HEK293 (cell line): ENCODE measurements at regions not wholly inside any gene's neighbourhood (a gene's known extent, or its start where the extent isn't known, plus 50 kb on each side); places are given as distances from the start of the nearest gene placed in this dataset.
A peak's percentile ranks its signal among the peaks of the same experiment; 100 is the strongest.

ENCODE experiments used
- CTCF ChIA-PET: fragments of 350-600 bp; formaldehyde crosslinking; extraction: SDS; loops from one replicate; lab custom pipeline; 2021; ENCODE audit warnings: antibody characterized with exemption; lab: Yijun Ruan, JAX
- POLR2A ChIA-PET: fragments of 300-600 bp; formaldehyde crosslinking; extraction: SDS; loops from one replicate; lab custom pipeline; 2020; ENCODE audit warnings: antibody characterized with exemption, inconsistent platforms; lab: Yijun Ruan, JAX
- H3K27ac ChIP-seq: fragments of 200-500 bp; sonication (Bioruptor generic); 2 replicates; pipeline ENCODE4 v1.5.1; 2014; ENCODE audit warnings: low read depth, low read length, control low read depth, inconsistent platforms; ENCODE audit errors: extremely low read depth
- H3K36me3 ChIP-seq, 2 experiments: fragments of 200-500 bp in 1 of 2; sonication (Bioruptor generic) in 1 of 2; 1 replicate in 1 of 2; 2 replicates in 1 of 2; pipeline ENCODE4 v1.5.1; 2014 to 2017; ENCODE audit warnings: inconsistent platforms in 2 of 2, low read length in 2 of 2; ENCODE audit not compliant: control insufficient read depth in 2 of 2, insufficient read depth in 1 of 2
- H3K4me1 ChIP-seq: fragments of 200-500 bp; sonication (Bioruptor generic); 2 replicates; pipeline ENCODE4 v1.5.1; 2014; ENCODE audit warnings: mild to moderate bottlenecking, low read length, inconsistent platforms; ENCODE audit not compliant: control insufficient read depth, insufficient read depth
- H3K4me3 ChIP-seq: 2 replicates; pipeline ENCODE4 v1.5.1; 2011; ENCODE audit warnings: low read depth, mild to moderate bottlenecking, control low read depth, low read length, moderate library complexity
- H3K9me3 ChIP-seq: fragments of 200-500 bp; sonication (Bioruptor generic); 2 replicates; pipeline ENCODE4 v1.5.1; 2014; ENCODE audit warnings: low read depth, low read length, inconsistent platforms; ENCODE audit not compliant: control insufficient read depth, insufficient read depth
- BCL11A ChIP-seq: fragments of 450-650 bp; formaldehyde crosslinking; IDR thresholded peaks from 2 replicates; pipeline ENCODE4 v1.5.1; 2016; ENCODE audit warnings: low read depth, missing biosample characterization, missing genetic modification characterization
- HIC1 ChIP-seq: fragments of 450-650 bp; formaldehyde crosslinking; IDR thresholded peaks from 2 replicates; pipeline ENCODE4 v1.5.1; 2016; ENCODE audit warnings: missing biosample characterization, missing genetic modification characterization
- MZF1 ChIP-seq: fragments of 450-650 bp; formaldehyde crosslinking; IDR thresholded peaks from 2 replicates; pipeline ENCODE4 v1.5.1; 2017; ENCODE audit warnings: missing biosample characterization, missing genetic modification characterization, borderline replicate concordance
- PRDM6 ChIP-seq: fragments of 450-650 bp; formaldehyde crosslinking; IDR thresholded peaks from 2 replicates; pipeline ENCODE4 v1.5.1; 2017; ENCODE audit warnings: missing biosample characterization, missing genetic modification characterization
- SETDB1 ChIP-seq: IDR thresholded peaks from one replicate; pipeline ENCODE4 v1.6.1; 2017; ENCODE audit warnings: mild to moderate bottlenecking, low read length, moderate library complexity, mixed read lengths; ENCODE audit not compliant: insufficient read length
- SP7 ChIP-seq: fragments of 450-650 bp; formaldehyde crosslinking; IDR thresholded peaks from 2 replicates; pipeline ENCODE4 v1.5.1; 2016; ENCODE audit warnings: missing biosample characterization, missing genetic modification characterization
- TRIM28 ChIP-seq: IDR thresholded peaks from 2 replicates; pipeline ENCODE4 v1.6.1; 2011; ENCODE audit warnings: low read length, control low read depth, borderline replicate concordance
- ZBTB48 ChIP-seq: fragments of 450-650 bp; formaldehyde crosslinking; IDR thresholded peaks from 2 replicates; pipeline ENCODE4 v1.5.1; 2016; ENCODE audit warnings: missing biosample characterization, missing genetic modification characterization
- ZBTB7A ChIP-seq: fragments of 450-650 bp; formaldehyde crosslinking; IDR thresholded peaks from 2 replicates; pipeline ENCODE4 v1.5.1; 2016; ENCODE audit warnings: low read depth, missing biosample characterization, missing genetic modification characterization
- ZFP3 ChIP-seq: fragments of 450-650 bp; formaldehyde crosslinking; IDR thresholded peaks from 2 replicates; pipeline ENCODE4 v1.5.1; 2016; ENCODE audit warnings: low read depth, missing biosample characterization, missing genetic modification characterization
- ZNF138 ChIP-seq: fragments of 450-650 bp; formaldehyde crosslinking; IDR thresholded peaks from 2 replicates; pipeline ENCODE4 v1.5.1; 2016; ENCODE audit warnings: missing biosample characterization, missing genetic modification characterization, borderline replicate concordance
- ZNF174 ChIP-seq: fragments of 450-650 bp; formaldehyde crosslinking; IDR thresholded peaks from 2 replicates; pipeline ENCODE4 v1.5.0; 2017; ENCODE audit warnings: missing biosample characterization, mild to moderate bottlenecking, missing genetic modification characterization
- ZNF211 ChIP-seq: fragments of 450-650 bp; formaldehyde crosslinking; IDR thresholded peaks from 2 replicates; pipeline ENCODE4 v1.5.1; 2016; ENCODE audit warnings: low read depth, missing biosample characterization, missing genetic modification characterization
- ZNF26 ChIP-seq: fragments of 450-650 bp; formaldehyde crosslinking; IDR thresholded peaks from 2 replicates; pipeline ENCODE4 v1.5.1; 2016; ENCODE audit warnings: missing biosample characterization, missing genetic modification characterization
- ZNF521 ChIP-seq: fragments of 450-650 bp; formaldehyde crosslinking; IDR thresholded peaks from 2 replicates; pipeline ENCODE4 v1.5.1; 2017; ENCODE audit warnings: missing biosample characterization, mild to moderate bottlenecking, missing genetic modification characterization
- ZNF585B ChIP-seq: fragments of 450-650 bp; formaldehyde crosslinking; IDR thresholded peaks from 2 replicates; pipeline ENCODE4 v1.5.1; 2016; ENCODE audit warnings: missing biosample characterization, missing genetic modification characterization
- ZNF610 ChIP-seq: fragments of 450-650 bp; formaldehyde crosslinking; IDR thresholded peaks from 2 replicates; pipeline ENCODE4 v1.5.1; 2016; ENCODE audit warnings: missing biosample characterization, missing genetic modification characterization, borderline replicate concordance
- ZNF670 ChIP-seq: fragments of 450-650 bp; formaldehyde crosslinking; IDR thresholded peaks from 2 replicates; pipeline ENCODE4 v1.5.1; 2016; ENCODE audit warnings: missing biosample characterization, missing genetic modification characterization, low read depth
- ZNF776 ChIP-seq: fragments of 450-650 bp; formaldehyde crosslinking; IDR thresholded peaks from 2 replicates; pipeline ENCODE4 v1.5.0; 2017; ENCODE audit warnings: missing biosample characterization, missing genetic modification characterization, borderline replicate concordance
- ZNF777 ChIP-seq: fragments of 450-650 bp; formaldehyde crosslinking; IDR thresholded peaks from 2 replicates; pipeline ENCODE4 v1.5.1; 2017; ENCODE audit warnings: missing biosample characterization, missing genetic modification characterization, borderline replicate concordance

GRCh38 chr9:91043811-91044175 is 242.2 kb downstream of the SYK start:
- ChIA-PET POLR2A (no interaction called here), CTCF (no interaction called here)
- Histone ChIP-seq H3K4me3 (no peak overlapping the region), H3K27ac (no peak overlapping the region), H3K9me3 (no peaks in the 10 kb centered on the region), H3K36me3 (no peaks in the 10 kb centered on the region)
- TF ChIP-seq TRIM28 = peak; percentile 51; the same call in 1 of the 2 replicates
- TF ChIP-seq SETDB1 = peak; percentile 40
- TF ChIP-seq ZNF521 (tag by site-specific recombination) = no peak
- TF ChIP-seq, all 188 proteins: peak for 2
- no peaks in the 10 kb centered on the region for H3K4me1 ChIP-seq

- Histone ChIP-seq H3K4me3 (no peak overlapping the region), H3K4me1 (no peaks in the 10 kb centered on the region), H3K9me3 (no peaks in the 10 kb centered on the region)
- CTCF ChIA-PET = no interaction called here
- TF ChIP-seq ZNF585B (tag by site-specific recombination) (no peak), SP7 (tag by site-specific recombination) (no peak)
- TF ChIP-seq, all 188 proteins: peak for 0
- Histone ChIP-seq H3K36me3 (no peaks in the 10 kb centered on the region), H3K27ac (no peak overlapping the region)
- POLR2A ChIA-PET = no interaction called here
Observed at GRCh38 chr9:91044354-91044753, 242.7 kb downstream of the SYK start.

- Histone ChIP-seq H3K36me3 (no peaks in the 10 kb centered on the region), H3K27ac (no peak overlapping the region), H3K4me3 (no peak overlapping the region), H3K9me3 (no peaks in the 10 kb centered on the region), H3K4me1 (no peaks in the 10 kb centered on the region)
- ChIA-PET CTCF (no interaction called here), POLR2A (no interaction called here)
- TF ChIP-seq ZNF777 (no peak), HIC1 (tag by site-specific recombination) (no peak), ZNF174 (no peak), ZBTB7A (tag by site-specific recombination) (no peak), PRDM6 (no peak), ZNF610 (no peak), ZNF670 (tag by site-specific recombination) (no peak), ZNF26 (tag by site-specific recombination) (no peak), ZNF776 (tag by site-specific recombination) (no peak), ZBTB48 (no peak), ZNF138 (tag by site-specific recombination) (no peak), MZF1 (tag by site-specific recombination) (no peak), ZFP3 (tag by site-specific recombination) (no peak), BCL11A (tag by site-specific recombination) (no peak), ZNF211 (no peak)
Observed at GRCh38 chr9:91045041-91045440, 243.4 kb downstream of the SYK start.
